SHP77 (cell line): ENCODE measurements at regions not wholly inside any gene's neighbourhood (a gene's known extent, or its start where the extent isn't known, plus 50 kb on each side); places are given as distances from the start of the nearest gene placed in this dataset.
"Not testable (repeated sequence)": the region's sequence is repeated elsewhere in the genome, so short reads cannot be mapped to it uniquely, and the experiment has no call there.

Experiments
- DNase-seq, 2 experiments: peaks; one replicate each; lab custom pipeline; 2025; lab: John Stamatoyannopoulos, UW

DNA sequence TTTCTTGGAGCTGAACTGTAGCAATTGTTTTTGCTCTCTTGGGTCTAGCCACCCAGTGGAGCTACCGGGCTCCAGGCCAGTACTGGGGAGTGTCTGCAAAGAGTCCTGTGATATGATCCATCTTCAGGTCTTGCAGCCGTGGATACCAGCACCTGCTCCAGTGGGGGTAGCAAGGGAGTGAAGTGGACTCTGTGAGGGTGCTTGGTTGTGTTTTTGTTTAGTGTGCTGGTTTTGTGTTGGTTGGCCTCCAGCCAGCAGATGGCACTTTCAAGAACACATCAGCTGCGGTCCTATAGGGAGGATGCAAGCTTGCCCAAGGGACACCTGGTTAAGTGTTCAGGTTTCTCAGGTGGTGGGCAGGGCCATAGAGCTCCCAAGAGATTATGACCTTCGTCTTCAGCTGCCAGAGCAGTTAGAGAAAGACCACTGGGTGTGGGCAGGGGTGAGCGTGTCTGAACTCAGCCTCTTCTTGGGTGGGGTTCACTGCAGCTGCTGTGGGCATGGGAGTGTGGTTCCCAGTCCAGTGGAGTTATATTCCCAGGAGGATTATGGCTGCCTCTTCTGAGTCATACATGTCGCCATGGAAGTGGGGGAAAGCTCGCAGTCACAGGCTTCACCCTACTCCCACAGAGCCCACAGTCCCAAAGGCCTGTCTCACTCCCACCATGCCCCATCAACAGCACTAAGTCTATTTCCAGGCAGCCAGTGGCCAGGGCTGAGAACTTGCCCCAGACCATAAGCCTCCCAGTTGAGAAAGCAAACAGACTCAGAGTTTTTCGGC, 811.6 kb downstream of the GLUD2 start:
- peak in 1 of 2 experiments; percentile 58 for DNase-seq

DNA sequence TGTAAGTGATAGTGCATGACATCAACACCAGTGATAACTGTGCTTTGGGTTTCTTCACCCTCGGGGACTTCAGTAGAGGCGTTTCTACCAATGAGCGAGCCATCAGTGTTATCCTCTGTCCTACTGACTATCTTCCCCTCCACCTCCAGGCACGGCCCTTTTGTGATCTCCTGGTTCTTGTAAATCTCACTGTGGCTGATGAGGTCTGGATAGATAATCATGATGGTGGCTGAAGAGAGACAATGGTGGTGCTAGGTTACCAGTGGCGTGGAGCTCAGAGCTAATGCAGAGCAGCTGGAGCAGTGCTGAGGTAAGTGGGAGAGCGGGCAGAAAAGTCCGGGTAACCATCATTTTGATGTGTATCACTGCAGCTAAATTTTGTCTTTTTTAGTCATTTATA, 816.6 kb downstream of the GLUD2 start:
- no peak for DNase-seq

DNA sequence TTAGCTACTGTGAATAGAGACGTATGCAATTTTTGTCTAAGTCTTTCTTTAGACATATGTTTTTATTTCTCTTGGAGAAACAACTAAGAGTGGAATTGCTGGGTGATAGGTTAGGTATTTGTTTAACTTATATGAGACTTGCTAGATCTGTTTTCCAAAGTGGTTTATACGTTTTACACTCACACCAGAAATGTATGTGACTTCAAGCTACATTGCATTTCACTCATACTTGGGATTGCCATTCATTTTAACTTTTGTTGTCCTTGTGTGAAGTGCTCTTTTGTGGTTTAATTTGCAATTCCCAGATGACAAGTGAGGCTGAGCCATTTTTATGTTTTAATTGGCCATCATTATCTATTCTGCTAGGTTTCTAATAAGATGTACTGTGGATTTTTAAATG, 817.2 kb downstream of the GLUD2 start:
- DNase-seq: no peak

DNA sequence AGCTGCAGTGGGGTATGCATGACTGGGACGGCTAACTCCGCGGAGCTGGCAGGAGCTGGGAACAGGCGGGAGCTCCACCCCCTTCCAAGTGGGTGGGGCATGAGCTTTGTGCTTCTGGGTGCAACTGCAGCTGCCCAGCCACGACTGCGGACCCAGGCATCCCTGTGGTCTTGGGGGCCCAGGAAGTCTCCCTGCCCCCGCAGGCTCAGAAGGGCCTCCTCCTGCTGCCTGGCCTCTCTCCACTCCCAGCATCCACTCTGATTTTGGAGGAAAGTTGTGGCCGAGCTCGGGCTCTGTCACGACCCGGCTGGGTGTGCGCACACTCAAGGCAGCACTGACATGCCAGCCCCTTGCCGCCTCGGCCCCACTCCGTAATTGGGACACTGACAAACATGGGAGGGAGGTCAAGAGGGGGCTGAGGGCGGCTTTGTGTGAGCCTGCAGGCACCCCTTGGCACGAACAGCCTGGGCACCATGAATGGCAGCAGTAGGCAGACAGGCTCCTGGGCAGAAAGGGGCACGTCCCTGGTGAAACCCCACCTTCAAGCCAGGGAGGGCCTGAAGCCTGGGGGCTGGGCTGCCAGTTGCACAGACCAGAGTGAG, 822.6 kb downstream of the GLUD2 start:
- DNase-seq: no peak

DNA sequence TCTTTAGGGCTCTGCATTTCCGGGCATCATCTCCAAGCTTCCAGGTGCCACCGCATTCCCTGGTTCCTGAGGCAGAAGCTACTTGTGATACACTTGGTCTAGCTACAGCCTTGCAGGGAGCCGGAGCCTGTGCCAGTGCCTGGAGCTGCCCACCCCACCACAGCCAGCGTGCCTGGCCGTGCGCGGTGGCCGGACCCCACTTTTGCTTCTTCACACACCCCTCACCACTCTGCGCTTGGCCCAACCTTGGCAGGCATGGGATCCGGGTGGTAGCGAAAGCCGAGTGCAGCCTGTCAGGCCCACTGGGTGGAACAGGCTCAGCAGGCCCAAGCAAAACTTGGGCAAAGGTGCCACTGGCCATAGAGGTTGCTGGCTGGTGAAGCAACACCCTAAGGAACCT, 823.7 kb downstream of the GLUD2 start:
- DNase-seq: no peak

DNA sequence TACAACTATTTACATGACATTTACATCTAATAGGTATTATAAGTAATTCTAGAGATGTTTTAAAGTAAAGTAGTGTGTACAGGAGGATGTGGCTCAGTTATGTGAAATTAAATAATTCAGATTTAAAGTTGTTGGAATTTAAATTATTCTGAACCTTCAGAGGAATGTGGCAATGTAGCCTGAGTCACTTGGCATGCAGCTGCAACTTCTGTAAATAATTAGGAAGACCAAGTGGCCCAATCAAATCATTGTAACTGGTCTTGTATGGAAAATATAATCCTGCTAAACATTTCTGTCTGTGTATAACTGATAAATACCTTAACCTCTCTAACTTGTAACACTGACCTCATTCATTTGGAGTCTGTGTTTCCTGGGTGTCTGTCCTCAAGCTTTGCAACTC, 828.9 kb downstream of the GLUD2 start:
- DNase-seq: no peak

DNA sequence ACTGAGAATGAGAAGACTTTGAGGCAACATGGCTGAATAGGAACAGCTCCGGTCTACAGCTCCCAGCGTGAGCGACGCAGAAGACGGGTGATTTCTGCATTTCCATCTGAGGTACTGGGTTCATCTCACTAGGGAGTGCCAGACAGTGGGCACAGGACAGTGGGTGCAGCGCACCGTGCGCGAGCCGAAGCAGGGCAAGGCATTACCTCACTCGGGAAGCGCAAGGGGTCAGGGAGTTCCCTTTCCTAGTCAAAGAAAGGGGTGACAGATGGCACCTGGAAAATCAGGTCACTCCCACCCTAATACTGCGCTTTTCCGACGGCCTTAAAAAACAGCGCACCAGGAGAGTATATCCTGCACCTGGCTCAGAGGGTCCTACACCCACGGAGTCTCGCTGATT, 829.9 kb downstream of the GLUD2 start:
- not testable (repeated sequence) for DNase-seq

DNA sequence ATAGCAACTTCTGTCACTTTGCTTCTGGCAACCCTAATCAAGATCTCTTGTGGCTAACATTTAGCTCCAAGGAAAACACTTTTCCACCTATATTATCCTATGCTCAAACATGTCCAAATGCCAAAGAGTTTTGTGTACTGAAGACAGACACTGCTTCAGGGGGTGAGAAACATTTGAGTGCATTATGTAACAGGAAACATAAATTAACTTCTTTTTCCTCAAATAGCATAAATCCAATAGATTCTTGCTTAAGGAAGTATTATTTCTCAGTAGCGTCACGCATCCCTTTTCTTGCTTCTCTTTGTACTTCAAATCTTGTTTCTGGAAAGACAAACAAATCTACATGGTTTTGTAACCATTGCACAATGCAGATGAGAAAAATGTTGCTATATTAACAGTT, 839.1 kb downstream of the GLUD2 start:
- no peak for DNase-seq

DNA sequence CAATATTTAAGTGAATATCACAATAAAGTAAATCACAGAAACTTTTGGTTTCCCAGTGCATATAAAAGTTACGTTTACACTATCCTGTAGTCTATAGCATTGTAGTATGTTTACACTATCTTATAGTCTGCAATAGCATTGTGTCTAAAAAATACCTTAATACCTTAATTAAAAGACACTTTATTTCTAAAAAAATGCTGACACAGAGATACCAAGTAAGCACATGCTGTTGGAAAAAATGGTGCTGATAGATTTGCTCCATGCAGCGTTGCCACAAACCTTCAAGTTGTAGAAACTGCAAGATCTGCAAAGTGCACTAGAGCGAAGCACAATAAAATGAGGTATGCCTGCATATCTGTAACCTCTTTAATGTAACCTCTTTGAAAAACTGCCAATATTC, 847.3 kb downstream of the GLUD2 start:
- no peak for DNase-seq

DNA sequence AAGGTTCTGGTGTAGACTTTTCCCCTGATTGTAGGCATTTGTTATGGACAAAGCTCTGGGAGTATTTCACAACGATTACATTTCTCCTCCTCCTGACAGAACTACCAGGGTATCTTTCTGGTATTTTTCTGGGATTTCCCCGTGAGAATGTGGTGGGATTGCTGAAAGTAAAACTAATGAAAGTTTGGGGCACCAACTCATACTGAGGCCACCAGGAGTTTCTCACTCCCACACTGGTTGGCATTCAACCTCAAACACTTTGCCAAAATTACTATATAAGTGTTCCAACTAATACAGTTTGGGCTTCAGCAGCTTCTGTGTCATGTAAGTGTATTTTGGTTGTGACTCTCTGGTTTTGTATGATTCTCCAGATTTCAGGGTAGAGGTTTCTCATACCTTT, 855.1 kb downstream of the GLUD2 start:
- DNase-seq: no peak

DNA sequence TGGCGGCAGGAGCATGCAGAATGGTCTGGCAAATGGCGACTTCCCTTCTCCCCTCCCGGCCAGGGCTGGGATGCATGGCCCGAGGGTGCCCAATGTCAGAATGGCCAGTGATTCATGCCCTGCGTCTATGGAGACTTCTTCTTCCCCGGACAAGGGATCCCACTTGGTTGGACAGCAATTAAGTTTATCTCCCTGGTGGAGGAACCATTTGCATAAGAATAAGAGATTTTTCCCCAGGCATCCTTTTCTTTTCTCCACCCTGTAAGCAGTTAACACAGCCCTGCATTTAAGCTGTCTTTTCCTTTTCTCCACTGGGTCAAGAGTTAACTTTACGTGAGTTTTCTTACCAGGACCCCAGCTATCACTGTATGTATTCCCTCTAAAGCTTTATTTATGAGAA, 856.6 kb downstream of the GLUD2 start:
- no peak for DNase-seq

DNA sequence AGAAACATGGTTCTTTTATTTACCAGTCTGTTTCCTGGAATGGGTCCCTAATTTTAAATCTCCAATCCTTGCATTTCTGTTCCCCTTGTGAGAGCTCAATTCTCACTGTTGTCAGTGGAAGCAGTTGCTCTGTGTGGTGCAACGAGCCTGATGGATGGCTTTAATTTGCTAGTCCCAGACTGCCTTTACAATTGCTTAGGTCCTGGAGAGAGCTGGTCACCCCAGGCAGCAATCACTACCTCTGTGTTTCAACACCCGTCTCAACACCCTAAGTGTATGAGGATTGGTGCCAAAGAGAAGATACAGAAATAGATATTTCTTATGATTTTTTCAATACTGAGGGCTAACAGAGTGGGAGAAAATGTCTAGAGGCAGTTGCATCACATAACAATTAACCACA, 873.8 kb downstream of the GLUD2 start:
- no peak for DNase-seq

DNA sequence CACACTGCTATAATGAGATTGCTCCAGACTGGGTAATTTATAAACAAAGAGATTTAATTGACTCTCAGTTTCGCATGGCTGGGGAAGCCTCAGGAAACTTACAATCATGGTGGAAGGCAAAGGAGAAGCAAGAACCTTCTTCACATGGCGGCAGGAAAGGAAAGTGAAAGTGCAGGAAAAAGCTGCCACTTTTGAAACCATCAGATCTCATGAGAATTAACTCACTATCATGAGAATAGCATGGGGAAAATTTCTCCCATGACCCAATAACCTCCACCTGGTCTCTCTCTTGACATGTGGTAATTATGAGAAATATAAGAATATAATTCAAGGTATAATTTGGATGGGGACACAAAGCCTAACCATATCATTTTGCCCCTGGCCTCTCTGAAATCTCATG, 884.2 kb downstream of the GLUD2 start:
- no peak for DNase-seq

DNA sequence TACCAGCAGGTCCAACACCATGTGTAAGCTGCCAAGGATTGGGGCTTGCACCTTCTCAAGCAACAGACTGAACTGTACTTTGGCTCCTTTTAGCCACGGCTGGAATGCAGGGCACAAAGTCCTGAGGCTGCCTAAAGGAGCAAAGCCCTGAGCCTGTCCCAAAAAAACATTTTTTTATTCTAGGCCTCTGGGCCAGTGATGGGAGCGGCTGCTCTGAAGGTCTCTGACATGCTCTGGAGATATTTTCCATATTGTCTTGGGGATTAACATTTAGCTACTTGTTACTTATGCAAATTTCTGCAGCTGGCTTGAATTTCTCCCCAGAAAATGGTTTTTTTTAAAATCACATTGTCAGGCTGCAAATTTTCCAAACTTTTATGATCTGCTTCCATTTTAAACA, 885.3 kb downstream of the GLUD2 start:
- DNase-seq: no peak

DNA sequence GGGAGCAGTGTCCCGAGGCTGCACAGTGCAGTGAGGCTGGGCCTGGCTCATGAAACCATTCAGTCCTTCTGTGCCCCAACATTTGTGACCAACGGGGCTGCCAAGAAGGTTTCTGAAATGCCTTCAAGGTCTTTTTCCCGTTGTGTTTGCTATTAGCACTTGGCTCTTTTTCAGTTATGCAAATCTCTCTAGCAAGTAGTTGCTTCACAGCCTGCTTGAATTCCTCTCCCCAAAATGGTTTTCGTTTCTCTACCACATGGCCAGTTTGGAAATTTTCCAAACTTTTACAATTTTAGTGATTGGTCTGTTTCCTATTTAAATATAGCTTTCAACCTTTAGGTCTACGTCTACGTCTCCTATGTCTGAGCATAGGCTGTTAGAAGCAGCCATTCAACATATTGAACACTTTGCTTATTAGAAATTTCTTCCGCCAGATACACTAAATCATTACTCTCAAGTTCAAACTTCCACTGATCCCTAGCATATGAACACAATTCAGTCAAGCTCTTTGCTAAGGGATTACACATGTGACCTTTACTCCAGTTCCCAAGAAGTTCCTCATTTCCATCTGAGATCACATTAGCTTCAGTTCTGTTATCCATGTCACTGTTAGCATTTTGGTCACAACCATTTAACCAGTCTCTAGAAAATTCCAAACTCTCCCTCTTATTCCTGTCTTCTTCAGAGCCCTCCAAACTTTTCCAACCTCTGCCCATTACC, 901.8 kb downstream of the GLUD2 start:
- DNase-seq: no peak

DNA sequence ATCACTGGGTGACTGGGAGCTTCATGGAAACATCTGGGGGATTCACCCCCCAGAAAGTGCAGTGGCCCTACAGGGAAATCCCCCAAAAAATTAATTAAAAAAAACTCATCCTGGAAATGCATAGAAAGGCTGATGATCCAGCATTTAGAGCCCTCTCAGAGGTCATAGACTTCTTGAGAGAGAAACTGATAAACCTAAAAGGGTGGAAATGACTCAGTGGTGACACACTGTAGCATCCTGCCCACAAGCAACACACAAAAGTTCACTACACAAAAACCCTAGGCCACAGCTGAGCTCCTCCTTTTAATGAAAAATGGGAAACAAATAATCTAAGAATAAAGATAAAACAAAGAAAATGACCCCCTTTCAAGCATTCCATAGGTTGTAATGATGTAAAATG, 911.5 kb downstream of the GLUD2 start:
- no peak for DNase-seq

DNA sequence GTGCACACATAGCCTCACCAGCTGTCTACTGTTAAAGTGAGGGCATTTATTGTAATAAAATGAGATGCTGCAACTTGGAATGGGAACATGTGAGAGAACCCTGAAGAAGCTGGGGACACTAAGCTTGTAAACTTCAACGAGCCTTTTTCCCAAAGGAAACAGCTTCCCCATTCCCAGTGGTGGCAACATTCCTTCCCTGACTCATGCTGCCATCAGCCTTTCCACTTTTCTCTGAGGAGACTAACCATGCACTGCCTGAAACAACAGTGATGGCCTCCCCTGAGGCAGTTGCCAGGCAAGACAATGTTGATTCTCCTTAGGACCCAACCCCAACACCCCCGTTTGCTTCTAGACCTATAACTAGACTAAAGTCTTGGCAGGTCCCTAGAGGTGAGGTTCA, 928.3 kb downstream of the GLUD2 start:
- no peak for DNase-seq

DNA sequence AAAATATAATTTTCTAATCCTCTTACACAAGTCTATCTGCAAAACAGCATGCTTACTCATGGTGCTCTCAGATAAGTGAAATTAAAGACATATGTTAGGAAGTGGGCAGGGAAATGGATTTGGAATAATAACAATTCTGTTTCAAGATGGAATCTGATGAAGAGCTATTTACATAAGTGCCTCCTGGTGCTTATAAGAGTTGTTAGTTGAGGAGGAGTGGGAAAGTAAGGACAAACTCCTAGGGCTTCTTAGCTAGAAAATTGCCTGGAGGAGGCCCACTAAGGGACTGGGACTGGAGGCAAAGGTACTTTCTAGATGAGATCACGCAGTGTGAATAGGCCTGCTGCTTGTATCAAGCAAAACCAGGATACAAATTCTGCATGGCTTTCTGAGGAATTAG, 939.8 kb downstream of the GLUD2 start:
- DNase-seq: no peak

DNA sequence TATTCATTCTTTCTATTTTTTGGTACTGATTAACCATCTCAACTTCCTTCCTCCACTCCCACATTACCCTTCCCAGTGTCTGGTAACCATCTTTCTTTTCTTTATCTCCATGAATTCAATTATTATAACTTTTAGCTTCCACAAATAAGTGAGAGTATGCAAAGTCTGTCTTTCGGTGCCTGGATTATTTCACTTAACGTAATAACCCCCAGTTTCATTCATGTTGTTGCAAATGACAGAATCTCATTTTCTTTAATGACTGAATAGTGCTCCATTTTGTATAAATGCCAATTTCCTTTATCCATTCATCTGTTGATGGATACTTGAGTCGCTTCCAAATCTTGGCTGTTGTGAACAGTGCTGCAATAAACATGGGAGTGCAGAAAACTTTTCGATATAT, 940.4 kb downstream of the GLUD2 start:
- DNase-seq: no peak

DNA sequence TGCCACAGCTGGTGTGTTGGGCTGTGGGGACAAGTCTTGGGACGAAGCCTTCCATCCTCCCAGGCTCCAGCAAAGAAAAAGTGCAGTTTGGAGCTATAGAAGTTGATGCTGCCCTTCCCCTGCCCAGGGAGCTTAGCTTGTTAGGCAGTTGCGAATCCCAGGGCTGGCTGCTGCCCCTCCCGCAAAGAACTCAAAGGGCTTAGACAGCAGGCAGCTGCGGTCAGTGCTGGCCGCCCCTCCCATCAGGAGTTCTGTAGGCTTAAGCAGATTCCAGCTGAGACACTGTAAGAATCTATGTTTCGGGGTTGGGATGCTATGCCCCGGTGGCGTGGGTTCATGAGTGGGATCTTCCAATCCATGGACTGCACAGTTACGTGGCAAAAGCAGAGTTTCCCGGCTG, 956.7 kb downstream of the GLUD2 start:
- no peak for DNase-seq

DNA sequence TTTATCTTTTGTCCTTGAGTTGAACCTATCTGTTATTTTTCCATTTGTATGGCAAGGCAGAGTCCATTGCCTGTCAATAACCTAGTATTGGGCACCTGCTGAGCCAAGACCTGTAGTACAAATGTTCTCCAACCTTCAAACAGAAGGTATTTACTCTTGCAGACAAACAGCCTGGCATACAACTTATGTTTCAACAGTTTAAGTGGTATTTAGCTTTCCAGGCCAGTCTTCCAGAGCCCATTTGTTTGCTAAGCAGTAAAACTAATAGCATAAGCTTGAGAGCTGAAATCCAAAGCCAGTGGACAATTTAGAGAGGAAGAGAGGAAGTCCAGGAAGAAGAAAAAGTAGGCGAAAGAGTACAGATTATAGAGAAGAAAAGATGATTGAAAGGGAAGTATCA, 979.3 kb downstream of the GLUD2 start:
- peak in 1 of 2 experiments; percentile 1 for DNase-seq

DNA sequence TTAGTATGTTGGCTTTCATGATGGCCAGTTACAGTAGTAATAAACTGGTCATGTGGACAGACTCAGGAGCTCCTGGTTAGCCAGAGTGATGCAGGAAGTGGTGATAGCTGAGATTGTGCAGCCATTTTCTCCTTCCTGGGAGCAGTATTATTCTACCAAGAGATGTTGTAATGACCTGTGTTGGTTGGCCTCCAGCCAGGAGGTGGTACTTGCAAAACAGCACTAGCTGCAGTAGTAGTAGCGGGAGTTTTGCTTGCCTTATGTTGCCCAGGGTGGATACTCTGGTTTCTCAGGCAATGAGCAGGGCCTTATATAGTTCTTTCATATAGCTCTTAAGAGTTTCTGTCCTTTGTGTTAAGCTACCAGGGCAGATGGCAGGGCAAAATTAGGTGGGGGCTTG, 998.8 kb downstream of the GLUD2 start:
- no peak for DNase-seq

DNA sequence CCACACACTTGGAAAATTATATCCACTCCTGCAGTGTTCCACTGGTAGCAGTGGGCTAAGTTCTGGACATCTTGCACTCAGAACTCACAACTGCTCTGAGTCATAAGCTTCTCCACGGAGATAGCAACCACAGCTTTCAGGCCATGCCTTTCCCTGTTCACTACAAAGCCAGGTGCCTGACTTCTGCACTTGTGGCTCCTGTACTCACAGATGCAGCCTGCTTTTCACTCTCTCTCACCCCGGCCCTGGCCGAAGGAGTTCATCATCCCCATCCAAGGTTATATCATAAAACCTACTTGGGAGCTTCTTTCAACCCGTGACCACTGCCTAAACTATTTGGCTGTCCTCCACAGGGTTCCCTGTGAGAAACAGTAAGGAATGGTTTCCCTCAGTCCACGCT, 999.4 kb downstream of the GLUD2 start:
- no peak for DNase-seq
